CD4-positive, alpha-beta T cell treated with Interleukin-17A for 4 hours (primary cell): ENCODE measurements at regions not wholly inside any gene's neighbourhood (a gene's known extent, or its start where the extent isn't known, plus 50 kb on each side); places are given as distances from the start of the nearest gene placed in this dataset.

Source experiments
- DNase-seq: peaks from one replicate; pipeline ENCODE4 v3.0.0-alpha.2; 2020; ENCODE audit warnings: mixed read lengths

DNA sequence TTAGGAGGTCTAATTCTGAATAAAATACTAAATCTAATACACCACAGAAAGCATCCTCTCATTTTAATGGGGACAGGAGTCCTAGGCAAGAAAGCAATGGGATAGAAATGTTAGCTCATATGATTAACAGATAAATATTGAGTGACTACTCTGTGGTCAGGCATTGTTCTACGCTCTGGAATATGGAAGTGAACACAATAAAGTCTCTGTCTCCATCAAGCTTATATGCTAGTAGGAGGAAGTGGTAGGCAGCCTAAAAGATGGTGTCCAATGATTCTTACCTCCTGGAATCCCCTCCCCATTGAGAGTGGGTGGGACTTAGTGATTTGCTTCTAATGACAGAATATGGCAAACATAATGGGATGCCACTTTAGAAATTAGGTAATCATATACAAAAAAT is 160.3 kb upstream of the PDGFD start:
- DNase-seq = no peak

DNA sequence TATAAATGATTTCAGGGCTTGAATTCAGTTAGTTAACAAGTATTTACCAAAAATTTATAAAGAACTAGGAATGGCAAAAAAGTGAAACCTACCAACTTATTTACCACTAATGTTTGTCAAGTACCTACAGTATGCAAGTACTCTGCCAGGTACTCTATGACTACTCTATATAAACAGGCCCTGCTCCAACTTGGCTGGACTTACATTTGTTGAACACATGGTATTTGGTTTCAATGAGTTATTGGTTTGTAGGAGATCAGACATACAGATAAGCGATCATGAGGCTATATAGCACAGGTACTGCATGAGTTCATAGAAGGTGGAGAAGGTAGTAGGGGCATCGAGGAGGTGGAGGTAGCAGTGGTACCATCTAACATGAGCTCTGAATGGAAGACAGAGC is 159.9 kb upstream of the PDGFD start:
- no peak for DNase-seq

DNA sequence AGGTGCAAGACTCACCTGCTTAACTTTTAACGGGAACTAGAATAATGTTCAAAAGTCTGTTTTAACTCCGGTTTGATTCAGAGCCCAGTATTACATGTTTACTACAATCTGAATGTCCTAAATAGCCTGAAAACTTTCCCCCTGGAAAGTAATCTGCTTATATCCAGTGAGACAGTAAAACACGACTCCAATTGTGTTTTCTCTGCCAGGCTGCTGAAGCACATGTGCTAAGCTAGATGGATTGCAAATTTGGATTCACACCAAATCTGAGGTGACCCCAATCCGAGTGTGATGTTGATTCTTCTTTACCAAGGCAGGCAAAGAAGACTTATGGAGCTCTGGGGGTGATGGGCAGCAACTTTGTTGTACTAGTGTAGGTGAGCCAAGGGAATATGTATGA is 158.7 kb upstream of the PDGFD start:
- no peak for DNase-seq

DNA sequence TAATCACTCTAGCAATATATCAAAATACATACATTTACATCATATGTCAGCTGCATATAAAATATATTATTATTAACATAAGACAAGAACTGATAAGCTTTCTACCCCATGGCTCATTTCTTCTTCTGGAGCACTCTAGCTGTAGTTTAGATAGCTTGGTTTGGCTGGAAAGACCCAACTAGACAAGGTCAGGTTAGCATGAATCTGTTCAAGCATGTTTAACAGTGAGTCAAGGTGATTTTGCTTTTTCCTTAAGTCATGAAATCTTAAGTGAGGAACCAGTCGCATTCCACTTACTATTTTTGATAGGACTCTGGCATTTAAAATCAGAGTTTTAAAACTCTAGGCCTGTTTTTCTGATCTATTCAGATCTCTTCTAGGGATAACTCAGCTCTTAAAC is 157.0 kb upstream of the PDGFD start:
- DNase-seq = no peak

DNA sequence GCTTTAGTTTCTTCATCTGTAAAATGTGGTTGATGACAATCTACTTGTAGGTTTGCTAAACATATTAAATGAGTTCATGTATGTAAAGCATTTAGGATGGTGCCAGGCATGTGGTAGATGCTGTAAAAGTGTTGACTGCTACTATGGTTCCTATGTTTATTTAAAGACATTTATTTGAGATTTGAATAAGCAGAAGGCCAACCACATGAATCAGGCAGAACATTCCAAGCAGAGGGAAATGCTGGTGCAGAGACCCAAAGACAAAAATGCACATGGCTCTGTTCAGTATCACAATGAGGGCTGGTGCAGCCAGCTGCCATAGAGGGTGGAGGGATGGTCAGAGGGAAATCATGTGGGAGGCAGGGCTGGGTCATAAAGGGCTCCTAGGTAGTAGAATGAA is 156.2 kb upstream of the PDGFD start:
- no peak for DNase-seq

DNA sequence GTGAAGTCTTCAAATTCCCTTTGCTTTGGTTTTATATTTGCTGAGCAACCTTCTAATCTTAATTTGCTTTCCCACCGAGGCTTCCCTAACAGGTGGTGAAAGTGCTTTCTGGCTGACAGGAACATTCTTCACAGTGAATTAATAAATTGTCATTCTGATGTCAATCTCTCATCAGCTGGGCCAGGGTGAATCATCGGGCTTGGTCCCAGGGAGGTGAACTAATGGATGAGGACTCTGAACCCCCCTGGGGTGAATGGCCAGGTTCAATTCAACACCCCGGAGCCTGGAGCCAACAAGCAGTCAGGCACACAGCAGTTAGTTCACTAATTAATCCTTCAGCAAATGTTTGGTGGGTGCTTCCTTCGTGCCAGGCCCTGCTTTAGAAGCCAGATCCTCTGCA is 155.4 kb upstream of the PDGFD start:
- DNase-seq = no peak

DNA sequence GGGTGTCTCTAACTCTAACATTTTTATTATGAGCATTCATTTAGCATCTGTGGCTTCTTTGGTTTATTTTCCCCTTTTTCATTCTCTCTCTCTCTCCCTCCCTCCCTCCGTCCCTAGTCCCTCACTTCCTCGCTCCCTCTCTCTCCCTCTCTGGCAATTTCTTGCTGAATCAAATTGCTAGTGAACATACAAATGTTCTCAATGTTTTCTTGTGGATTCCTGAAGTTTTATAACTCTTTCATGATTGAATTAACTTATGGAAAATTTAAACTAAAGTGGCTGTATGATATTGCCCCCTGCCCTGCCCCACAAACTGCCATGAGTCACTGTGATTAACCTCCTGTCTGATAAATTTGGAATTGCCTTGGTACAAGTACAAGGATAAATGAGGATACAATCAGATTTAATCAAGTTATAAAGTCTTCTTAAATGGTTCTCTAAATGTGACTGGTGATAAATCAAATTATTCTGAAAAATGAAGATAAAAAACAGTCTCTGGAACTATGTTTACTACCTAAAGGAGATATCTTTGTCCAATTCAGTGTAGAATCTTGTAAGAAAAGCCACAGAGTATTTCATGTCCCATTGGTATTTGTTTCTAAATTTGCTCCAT is 143.0 kb upstream of the PDGFD start:
- no peak for DNase-seq

DNA sequence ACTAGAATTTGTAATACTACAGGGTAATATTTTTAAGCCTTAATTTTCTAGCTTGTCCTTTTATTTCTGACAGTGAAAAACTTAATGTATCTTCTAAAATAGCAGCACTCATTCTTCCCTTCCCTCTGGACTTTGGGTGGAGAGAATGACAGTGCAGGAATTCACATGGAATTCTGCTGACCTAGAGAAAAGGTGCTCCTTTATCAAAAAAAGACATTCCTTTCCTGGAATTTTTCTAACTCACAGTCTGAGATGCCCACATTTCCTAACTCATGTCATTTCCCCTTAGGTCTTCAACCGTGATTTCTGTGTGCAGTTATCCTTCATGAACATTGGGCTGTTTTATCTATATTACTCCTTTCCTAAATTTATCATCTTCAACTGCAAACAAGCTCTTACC is 137.8 kb upstream of the PDGFD start:
- DNase-seq = no peak

DNA sequence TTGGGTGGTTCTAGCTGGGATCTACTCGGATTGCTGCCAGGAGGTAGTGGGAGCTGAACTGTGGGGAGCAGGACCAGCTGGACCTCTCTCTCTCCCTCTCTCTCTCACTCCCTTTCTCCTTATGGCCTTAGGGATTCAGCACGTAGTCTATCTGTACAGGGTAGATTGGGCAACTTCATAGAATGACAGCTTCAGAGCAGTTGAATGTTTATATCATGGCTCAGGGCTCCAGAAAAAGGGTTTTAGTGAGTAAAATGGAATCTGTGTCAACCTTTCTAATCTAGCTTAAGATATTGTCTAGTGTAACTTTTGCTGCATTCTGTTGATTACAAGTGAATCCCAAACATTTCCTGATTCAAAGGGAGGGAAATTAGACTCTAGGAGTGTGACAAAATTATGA is 127.7 kb upstream of the PDGFD start:
- DNase-seq = no peak

DNA sequence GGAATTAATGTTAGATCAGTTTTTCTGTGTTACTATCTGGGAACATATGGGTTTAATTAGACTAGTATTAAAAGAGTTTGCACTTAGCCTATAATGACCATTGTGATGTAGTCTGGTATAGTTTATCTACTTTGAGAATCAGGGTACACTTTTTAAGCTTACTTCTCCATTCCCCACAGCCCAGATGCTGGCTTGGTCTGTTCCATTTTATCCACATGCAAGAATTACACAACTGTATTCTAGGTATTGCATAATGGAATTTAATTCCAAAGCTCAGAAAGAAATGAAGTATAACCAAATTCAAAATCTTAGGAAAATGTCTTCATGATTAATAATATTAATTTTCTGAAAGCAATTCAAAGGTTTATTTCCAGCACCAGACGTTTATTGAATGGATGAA is 122.2 kb upstream of the PDGFD start:
- DNase-seq = no peak

DNA sequence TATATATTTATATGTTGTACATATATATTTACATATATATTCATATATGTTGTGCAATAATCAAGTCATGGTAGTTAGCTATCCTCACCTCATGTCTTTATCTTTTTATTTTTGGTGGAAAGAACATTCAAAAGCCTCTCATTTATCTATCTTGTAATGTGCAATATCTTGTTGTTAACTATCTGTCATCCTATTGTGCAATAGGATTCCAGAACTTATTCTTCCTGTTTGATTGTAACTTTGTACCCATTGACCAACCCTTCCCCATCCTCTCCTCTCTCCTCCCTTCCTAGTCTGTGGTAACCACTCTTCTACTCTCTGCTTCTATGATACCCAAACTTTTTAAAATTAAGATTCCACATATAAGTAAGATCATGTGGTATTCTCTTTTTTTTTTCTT is 115.6 kb upstream of the PDGFD start:
- DNase-seq = no peak

DNA sequence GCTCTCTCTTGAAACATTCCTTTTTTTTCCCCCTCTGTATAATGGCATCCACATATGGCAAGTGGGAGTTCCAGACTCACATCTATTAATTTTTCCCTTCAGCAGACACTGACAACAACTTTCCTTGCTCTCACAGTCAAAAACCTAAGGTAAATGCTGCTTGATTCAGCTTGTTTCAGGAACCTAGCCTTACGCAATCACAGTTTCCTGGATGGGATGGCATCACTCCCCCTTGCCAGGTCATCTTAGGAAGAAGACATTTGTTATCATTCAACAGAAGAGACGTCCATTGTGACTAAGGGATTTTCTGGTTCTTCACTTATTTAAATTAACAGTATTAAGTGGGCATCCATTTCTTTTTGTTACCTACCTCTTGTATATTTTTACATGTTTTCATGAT is 112.0 kb upstream of the PDGFD start:
- no peak for DNase-seq

DNA sequence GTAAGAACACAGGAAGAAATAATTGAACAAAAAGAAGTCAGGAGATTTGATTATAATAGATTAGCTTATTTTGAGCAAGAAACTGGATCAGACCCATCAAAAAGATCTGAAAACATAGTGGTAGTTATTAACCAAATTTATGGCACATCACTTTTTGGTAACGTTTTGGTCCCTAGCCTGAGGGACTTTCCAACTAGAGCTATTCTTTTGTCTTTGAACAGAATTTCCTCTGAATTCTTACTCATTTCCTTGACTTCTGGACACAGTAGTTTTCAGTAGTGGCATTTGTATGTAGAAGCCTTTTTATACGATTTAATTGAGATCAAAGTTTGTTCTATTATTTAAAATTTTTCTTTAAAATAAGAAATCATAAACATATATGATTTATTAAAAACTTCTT is 96.5 kb upstream of the PDGFD start:
- no peak for DNase-seq

DNA sequence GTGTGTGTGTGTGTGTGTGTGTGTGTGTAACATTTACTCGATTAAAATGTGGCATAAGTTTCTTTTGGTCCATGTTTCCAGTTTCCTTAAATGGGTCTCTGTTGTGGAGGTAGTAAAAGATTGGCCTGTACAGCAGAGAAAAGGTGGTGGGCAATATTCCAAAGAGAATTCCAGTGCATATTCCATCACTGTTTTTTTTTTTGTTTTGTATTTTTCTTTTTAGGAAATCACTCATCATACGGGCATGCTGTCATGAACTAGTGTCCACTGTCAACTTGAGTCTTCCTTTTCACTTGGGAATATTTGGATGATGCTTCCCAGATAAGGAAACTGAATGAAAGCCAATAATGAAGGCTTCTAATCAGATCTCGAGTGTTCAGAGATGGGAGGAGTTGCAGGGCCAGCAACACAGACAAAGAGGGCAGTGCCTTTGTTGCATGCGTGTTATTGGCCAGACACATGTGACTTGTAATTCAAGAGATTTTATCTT is 95.2 kb upstream of the PDGFD start:
- no peak for DNase-seq

DNA sequence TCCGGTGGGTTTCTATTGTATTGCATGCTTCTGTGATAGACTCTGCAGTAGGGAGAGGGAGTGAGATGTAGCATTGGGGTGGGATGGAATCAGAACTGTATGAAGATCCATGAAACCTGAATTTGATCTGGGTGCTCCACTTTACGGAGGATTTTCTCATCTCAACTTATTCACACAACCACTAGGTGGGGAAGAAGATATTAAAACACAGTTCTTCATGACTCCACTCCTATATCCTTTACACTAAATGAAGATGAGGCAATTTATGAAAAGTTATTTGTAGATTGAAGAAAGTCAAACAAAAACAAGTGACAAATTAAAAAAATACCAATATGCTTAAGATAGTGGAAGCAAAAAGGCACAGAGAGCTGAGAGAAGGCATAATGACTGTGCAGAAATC is 92.6 kb upstream of the PDGFD start:
- DNase-seq = no peak

DNA sequence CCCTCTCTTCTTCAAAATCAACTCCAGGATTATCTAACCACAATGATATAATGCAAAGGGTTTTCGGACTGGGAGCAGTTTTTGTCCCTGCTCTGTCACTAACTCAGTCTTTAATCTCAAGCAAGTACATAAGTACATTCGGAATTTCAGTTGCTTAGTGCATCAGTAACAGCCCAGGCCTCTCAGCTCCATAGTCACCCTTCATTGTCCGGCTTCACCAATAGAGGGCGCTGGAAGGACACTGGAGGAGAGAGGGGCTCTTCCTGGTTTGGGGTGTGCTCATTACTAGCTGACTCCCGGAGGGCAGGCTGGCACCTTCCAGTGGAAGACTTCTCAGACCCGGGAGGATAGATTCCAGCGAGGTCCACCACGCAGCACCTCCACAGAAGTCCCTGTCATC is 90.4 kb upstream of the PDGFD start:
- no peak for DNase-seq

DNA sequence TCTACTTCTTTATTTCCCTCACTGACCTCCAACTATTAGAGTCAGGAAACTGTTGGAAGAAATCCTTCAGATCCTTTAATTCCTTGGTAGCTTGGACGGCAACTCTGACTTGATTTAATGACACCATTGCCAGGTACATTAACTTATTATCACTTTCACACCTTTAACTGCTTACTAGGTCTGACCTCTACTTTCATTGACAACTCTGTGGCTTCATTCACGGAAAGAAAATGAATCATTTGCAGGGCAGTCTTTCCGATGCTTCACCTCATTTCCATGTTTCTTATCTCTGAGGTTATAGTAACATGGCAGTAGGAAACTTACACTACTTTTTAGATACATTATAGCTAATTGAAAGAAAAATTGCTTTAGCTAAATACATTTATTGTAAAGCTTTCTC is 82.6 kb upstream of the PDGFD start:
- DNase-seq = no peak

DNA sequence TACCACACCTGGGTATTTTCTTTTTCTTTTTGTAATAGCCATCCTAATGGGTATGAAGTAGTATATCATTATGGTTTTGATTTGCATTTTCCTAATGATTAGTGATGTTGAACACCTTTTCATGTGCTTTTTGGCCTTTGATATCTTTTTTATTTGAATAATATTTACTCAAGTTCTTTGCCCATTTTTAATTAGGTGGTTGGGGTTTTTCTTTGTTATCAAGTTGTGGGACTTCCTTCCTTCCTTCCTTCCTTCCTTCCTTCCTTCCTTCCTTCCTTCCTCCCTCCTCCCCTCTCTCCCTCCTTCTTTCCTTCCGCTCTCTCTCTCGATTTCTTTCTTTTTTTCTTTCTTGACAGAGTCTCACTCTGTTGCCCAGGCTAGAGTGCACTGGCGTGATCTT is 75.0 kb upstream of the PDGFD start:
- DNase-seq = no peak

DNA sequence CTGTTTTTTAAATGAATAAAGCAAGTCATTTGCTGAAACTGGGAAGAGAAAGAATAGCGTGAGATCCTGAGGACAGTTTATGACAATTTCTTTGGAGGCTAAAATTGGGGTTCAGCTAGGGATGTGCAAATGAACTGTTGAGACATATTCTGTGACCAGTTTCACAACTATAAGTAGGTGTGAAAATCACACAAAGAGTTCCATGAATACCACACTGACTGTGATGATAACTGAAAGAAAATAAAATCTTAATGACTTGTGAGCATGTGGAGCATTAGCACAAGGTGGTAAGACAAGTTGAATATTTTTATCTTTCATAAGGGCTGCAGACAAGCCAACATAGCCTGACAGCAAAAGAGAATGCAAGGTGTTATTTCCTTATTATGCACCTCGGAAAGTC is 61.1 kb upstream of the PDGFD start:
- no peak for DNase-seq

DNA sequence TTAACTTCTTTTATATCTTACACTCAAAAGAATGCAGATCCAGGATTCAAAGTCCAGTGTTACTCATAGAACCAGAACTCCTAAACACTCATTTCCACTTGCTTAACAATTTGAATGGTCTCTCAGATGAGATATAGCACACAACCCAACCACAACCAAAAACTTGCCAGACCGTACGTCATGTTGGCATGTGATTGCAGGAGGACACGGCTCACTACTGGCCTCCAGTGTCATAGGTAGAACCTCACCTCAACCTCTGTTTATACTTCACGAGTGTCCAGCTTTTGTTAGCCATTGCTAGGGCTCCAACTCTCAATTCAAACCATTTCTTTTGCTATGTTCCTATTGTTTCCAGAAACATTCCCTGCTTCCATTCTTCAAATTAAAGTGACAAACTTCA is 58.5 kb upstream of the PDGFD start:
- no peak for DNase-seq

DNA sequence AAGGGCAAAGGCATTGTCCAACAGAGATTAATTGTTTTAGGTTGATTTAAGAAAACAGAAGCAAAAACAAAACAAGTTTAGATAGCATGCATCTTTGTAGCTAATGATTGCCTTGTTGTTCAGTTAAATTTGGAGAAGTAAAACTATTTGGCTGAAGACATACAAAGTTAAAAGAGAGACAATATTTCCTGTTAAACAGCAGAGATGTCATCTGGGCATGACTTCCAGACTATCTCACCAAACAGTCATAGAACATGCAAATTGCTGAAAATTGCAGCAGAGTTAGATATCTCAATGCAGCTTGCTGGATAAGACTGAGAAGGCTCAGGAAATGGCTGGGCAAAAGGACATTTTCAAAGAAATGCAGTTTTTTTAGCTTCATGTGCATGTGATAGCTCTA is 57.5 kb upstream of the PDGFD start:
- DNase-seq = no peak

DNA sequence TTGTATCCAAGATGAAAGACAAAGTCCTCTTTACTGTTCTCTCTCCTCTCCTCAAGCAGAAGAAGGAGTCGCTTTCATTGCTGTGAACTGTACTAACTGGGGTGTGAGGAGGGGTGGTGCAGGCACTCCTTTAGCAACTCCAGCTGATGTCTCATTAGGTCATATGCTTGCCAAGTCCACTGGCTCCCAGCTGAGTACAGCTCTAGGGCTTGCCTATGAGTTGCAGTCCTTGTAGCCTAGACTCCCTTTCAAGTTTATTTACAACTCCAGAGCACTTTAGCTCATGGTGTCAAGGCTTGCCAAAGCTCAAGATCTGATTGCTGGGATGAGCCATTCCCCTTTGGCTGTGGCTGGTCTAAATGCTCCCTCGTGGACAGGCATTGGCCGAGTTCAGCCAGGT is 55.1 kb upstream of the PDGFD start:
- DNase-seq = no peak

DNA sequence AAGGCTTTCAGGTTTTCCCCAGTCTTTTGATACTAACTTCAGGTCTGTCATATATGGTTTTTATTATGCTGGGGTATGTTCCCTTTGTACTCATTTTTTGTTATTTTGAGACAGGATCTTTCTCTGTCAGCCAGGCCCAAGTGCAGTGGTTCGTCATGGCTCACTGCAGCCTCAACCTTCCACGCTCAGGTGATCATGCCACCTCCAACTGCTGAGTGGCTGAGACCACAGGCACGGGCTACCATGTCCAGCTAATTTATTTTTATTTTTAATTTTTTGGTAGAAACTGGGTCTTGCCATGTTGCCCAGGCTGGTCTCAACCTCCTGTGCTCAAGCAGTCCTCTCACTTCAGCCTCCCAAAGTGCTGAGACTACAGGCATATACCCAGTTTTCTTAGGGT is 50.6 kb upstream of the PDGFD start:
- DNase-seq = no peak
